Panc1 (cell line): ENCODE measurements at regions not wholly inside any gene's neighbourhood (a gene's known extent, or its start where the extent isn't known, plus 50 kb on each side); places are given as distances from the start of the nearest gene placed in this dataset.

Experiments
- ATAC-seq: fragments of 200-7000 bp; cut with Tn5 transposase; 2 replicates; pipeline ENCODE4 v1.9.1; 2020; ENCODE audit warnings: mild to moderate bottlenecking, moderate library complexity
- BruUV-seq: library from RNA; stranded (reverse); fragments of 400-500 nt; replicated peaks from 2 replicates; lab custom pipeline; 2021; lab: Mats Ljungman, UMichigan
- CTCF ChIA-PET: fragments of 300-600 bp; sonication (Branson Sonifier 250); formaldehyde crosslinking; loops from one replicate; lab custom pipeline; 2022; ENCODE audit warnings: antibody characterized with exemption; lab: Charles Lee
- POLR2A ChIA-PET: fragments of 300-600 bp; sonication (Branson Sonifier 250); formaldehyde crosslinking; loops from one replicate; lab custom pipeline; 2022; ENCODE audit warnings: antibody characterized with exemption; lab: Charles Lee
- DNase-seq: peaks from one replicate; pipeline ENCODE4 v3.0.0-alpha.2; 2010; ENCODE audit warnings: low read depth, low spot score
- H3K27ac ChIP-seq: 2 replicates; pipeline ENCODE4 v1.5.1; 2011; ENCODE audit warnings: mild to moderate bottlenecking, low read length, inconsistent platforms
- H3K27me3 ChIP-seq: fragments of 200-500 bp; sonication (Bioruptor generic); 2 replicates; pipeline ENCODE4 v1.6.0; 2014; ENCODE audit warnings: low read length, inconsistent platforms; ENCODE audit not compliant: control insufficient read depth, insufficient read depth
- H3K36me3 ChIP-seq: fragments of 200-500 bp; sonication (Bioruptor generic); 2 replicates; pipeline ENCODE4 v1.5.1; 2014; ENCODE audit warnings: inconsistent platforms, mild to moderate bottlenecking, low read length, moderate library complexity; ENCODE audit not compliant: control insufficient read depth, insufficient read depth
- H3K4me1 ChIP-seq: 2 replicates; pipeline ENCODE4 v1.5.1; 2011; ENCODE audit warnings: inconsistent platforms, mild to moderate bottlenecking, low read length, moderate library complexity; ENCODE audit not compliant: control insufficient read depth, insufficient read depth
- H3K4me3 ChIP-seq, 2 experiments: 2 replicates each; pipeline ENCODE4 v1.5.1; 2011 to 2012; ENCODE audit warnings: low read depth in 2 of 2, low read length in 2 of 2, mild to moderate bottlenecking in 2 of 2, inconsistent platforms in 1 of 2, moderate library complexity in 1 of 2
- H3K9me3 ChIP-seq: fragments of 200-500 bp; sonication (Bioruptor generic); 2 replicates; pipeline ENCODE4 v1.5.1; 2014; ENCODE audit warnings: low read depth, mild to moderate bottlenecking, inconsistent platforms, low read length, moderate library complexity; ENCODE audit not compliant: control insufficient read depth, insufficient read depth
- CTCF ChIP-seq: fragments of 450-650 bp; IDR thresholded peaks from 2 replicates; pipeline ENCODE4 v1.5.1; 2017; ENCODE audit warnings: mild to moderate bottlenecking
- POLR2AphosphoS5 ChIP-seq: IDR thresholded peaks from 2 replicates; pipeline ENCODE4 v1.6.1; 2012; ENCODE audit warnings: mild to moderate bottlenecking, low read depth, low read length, moderate library complexity
- REST ChIP-seq, 2 experiments: IDR thresholded peaks; 2 replicates each; pipeline ENCODE4 v1.6.1; 2011 to 2012; ENCODE audit warnings: low read depth in 2 of 2, control low read depth in 1 of 2, low read length in 1 of 2, mild to moderate bottlenecking in 1 of 2, moderate library complexity in 1 of 2; ENCODE audit not compliant: insufficient read depth in 1 of 2
- SIN3A ChIP-seq: IDR thresholded peaks from 2 replicates; pipeline ENCODE4 v1.6.1; 2012; ENCODE audit warnings: low read depth, mild to moderate bottlenecking, low read length, moderate library complexity, borderline replicate concordance; ENCODE audit not compliant: insufficient read depth
- TCF7L2 ChIP-seq: IDR thresholded peaks from 2 replicates; pipeline ENCODE4 v1.6.1; 2011; ENCODE audit warnings: mild to moderate bottlenecking, low read depth, low read length, inconsistent platforms
- in situ Hi-C: cut with HindIII; loops from 2 replicates; pipeline ENCODE4 v1.10.0; 2016; ENCODE audit warnings: low sequenced_read_pairs, low pct_unique_long_range_greater_than_20kb
- intact Hi-C: fragments of 100-400 bp; cut with micrococcal nuclease; formaldehyde crosslinking; loops from one replicate; pipeline ENCODE4 v1.10.0; 2022; ENCODE audit not compliant: unreplicated experiment

- Histone ChIP-seq H3K36me3 (no peaks in the 10 kb centered on the region), H3K4me3 (no peak overlapping the region), H3K27ac (no peak overlapping the region), H3K9me3 (no peaks in the 10 kb centered on the region), H3K27me3 (no peaks in the 10 kb centered on the region), H3K4me1 (no peaks in the 10 kb centered on the region)
- ChIA-PET POLR2A (no interaction called here), CTCF (interaction anchor here (0.5 to 1.0 kb wide), 2 partner anchors 10 to 388 kb away, joined by 3 read pairs; no protein-coding TSS in a partner anchor)
- in situ Hi-C loops (no loop called here), intact Hi-C loops (no loop called here)
- BruUV-seq = no TSS peak
- ATAC-seq (no peak), DNase-seq (no peak)
- TF ChIP-seq POLR2AphosphoS5 = no peak
- TF ChIP-seq REST (IDR thresholded peaks at IDR 0.05; ENCODE audit: insufficient read depth in 1 of 2, low read depth in 2 of 2, low read length in 1 of 2) = no peak
- no peak for TF ChIP-seq SIN3A
These were observed 109.7 kb upstream of the ACTRT2 start for GRCh38 chr1:2911421-2912178.

- intact Hi-C loops (no loop called here), in situ Hi-C loops (no loop called here)
- no TSS peak for BruUV-seq
- Histone ChIP-seq H3K27me3 (no peaks in the 10 kb centered on the region), H3K4me1 (no peaks in the 10 kb centered on the region), H3K4me3 (no peak overlapping the region), H3K27ac (no peak overlapping the region), H3K36me3 (no peaks in the 10 kb centered on the region), H3K9me3 (no peaks in the 10 kb centered on the region)
- no peak for ATAC-seq
- no peak for TF ChIP-seq CTCF
- TF ChIP-seq REST (IDR thresholded peaks at IDR 0.05; ENCODE audit: insufficient read depth in 1 of 2, low read depth in 2 of 2, low read length in 1 of 2) = no peak
- TF ChIP-seq TCF7L2 = no peak
- TF ChIP-seq POLR2AphosphoS5 = no peak
- no peak for TF ChIP-seq SIN3A
- ChIA-PET CTCF (interaction anchor here (1.0 kb wide), 1 partner anchor 9 kb away, joined by 3 read pairs; no protein-coding TSS in a partner anchor), POLR2A (no interaction called here)
- DNase-seq = no peak
These were observed 108.7 kb upstream of the ACTRT2 start for GRCh38 chr1:2912424-2913061.
